ENCODE measurements at regions not wholly inside any gene's neighbourhood (a gene's known extent, or its start where the extent isn't known, plus 50 kb on each side); places are given as distances from the start of the nearest gene placed in this dataset.

GRCh38 chr14:100994756-100995330, 91.3 kb upstream of the RTL1 start:
- TF ChIP-seq MEIS2 (CRISPR knock-in tag; IDR thresholded peaks at IDR 0.05) (no peak), POLR2AphosphoS5 (IDR thresholded peaks at IDR 0.05; ENCODE audit: low read depth, low read length) (no peak), PBX2 (CRISPR knock-in tag; IDR thresholded peaks at IDR 0.05) (no peak), ZZZ3 (CRISPR knock-in tag; IDR thresholded peaks at IDR 0.05; ENCODE audit: borderline replicate concordance) (no peak), TERF1 (CRISPR knock-in tag; IDR thresholded peaks at IDR 0.05) (no peak), KAT7 (CRISPR knock-in tag; IDR thresholded peaks at IDR 0.05; ENCODE audit: borderline replicate concordance) (no peak), POLR2AphosphoS2 (IDR thresholded peaks at IDR 0.05; ENCODE audit: low read depth, low read length) (no peak), RELA (CRISPR knock-in tag; IDR thresholded peaks at IDR 0.05) (no peak)
